ENCODE measurements at regions not wholly inside any gene's neighbourhood (a gene's known extent, or its start where the extent isn't known, plus 50 kb on each side); places are given as distances from the start of the nearest gene placed in this dataset.

GRCh38 chr12:131380220-131380964, 330.5 kb upstream of the SFSWAP start:
- 29% methylated on average over 20 of the region's 28 CpGs for WGBS (ENCODE audit: insufficient coverage)
- peak in 1 of 6 donors; percentile 51 for DNase-seq (ENCODE audit: low read depth in 4 of 6, low spot score in 6 of 6)
- Histone ChIP-seq H3K9me3 (ENCODE audit: control insufficient read depth, insufficient read depth, low read length) (no peaks in the 10 kb centered on the region), H3K4me1 (ENCODE audit: control insufficient read depth, insufficient read depth, low read length) (peaks cover 56% of the 10 kb centered on the region), H3K27me3 (ENCODE audit: control insufficient read depth, insufficient read depth, low read length) (no peaks in the 10 kb centered on the region), H3K4me3 (ENCODE audit: low read depth, low read length) (no peak overlapping the region), H3K27ac (ENCODE audit: low read depth, low read length) (peak overlapping the region; percentile 13), H3K36me3 (ENCODE audit: control insufficient read depth, insufficient read depth, low read length) (no peaks in the 10 kb centered on the region)

GRCh38 chr12:131380965-131381705, 329.8 kb upstream of the SFSWAP start:
- 50% methylated on average over 15 of the region's 27 CpGs for WGBS (ENCODE audit: insufficient coverage)
- Histone ChIP-seq H3K4me3 (ENCODE audit: low read depth, low read length) (no peak overlapping the region), H3K27me3 (ENCODE audit: control insufficient read depth, insufficient read depth, low read length) (no peaks in the 10 kb centered on the region), H3K4me1 (ENCODE audit: control insufficient read depth, insufficient read depth, low read length) (peaks cover 58% of the 10 kb centered on the region), H3K27ac (ENCODE audit: low read depth, low read length) (no peak overlapping the region), H3K9me3 (ENCODE audit: control insufficient read depth, insufficient read depth, low read length) (no peaks in the 10 kb centered on the region), H3K36me3 (ENCODE audit: control insufficient read depth, insufficient read depth, low read length) (no peaks in the 10 kb centered on the region)
- no peak for DNase-seq (ENCODE audit: low read depth in 4 of 6, low spot score in 6 of 6)

DNA sequence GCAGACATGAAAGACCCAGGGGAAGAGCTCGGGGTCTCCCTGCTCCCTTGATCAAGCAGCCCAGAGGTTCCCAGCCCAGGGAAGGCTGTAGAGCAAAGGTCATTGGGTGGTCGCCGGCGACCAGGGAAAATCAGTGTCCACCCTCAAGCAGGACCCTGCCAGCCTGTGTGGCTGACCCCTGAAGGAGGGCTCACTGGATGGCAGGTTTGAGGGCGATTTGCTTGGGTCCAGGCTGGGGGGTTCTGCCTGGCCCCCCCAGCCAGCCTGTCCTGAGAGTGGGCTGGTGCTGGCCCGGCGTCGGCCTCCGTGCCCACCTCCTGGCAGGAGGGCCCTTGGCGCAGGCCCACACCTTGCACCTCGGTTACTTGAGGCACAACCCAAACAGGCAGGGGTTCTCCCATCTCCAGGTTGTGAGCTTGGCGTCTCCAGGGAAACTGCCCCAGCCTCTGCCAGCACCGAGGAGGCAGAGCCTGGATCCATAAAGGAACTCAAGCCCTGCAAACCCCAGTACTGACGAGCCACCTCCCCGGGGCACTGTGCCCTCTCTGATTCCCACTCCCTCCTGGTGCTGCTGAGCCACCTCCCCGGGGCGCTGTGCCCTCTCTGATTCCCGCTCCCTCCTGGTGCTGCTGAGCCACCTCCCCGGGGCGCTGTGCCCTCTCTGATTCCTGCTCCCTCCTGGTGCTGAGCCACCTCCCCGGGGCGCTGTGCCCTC, 329.0 kb upstream of the SFSWAP start:
- Histone ChIP-seq H3K4me1 (ENCODE audit: control insufficient read depth, insufficient read depth, low read length) (peaks cover 64% of the 10 kb centered on the region), H3K27me3 (ENCODE audit: control insufficient read depth, insufficient read depth, low read length) (no peaks in the 10 kb centered on the region), H3K36me3 (ENCODE audit: control insufficient read depth, insufficient read depth, low read length) (no peaks in the 10 kb centered on the region), H3K9me3 (ENCODE audit: control insufficient read depth, insufficient read depth, low read length) (no peaks in the 10 kb centered on the region), H3K27ac (ENCODE audit: low read depth, low read length) (no peak overlapping the region), H3K4me3 (ENCODE audit: low read depth, low read length) (no peak overlapping the region)
- DNase-seq (ENCODE audit: low read depth in 4 of 6, low spot score in 6 of 6), result no peak
- WGBS (ENCODE audit: insufficient coverage), result 68% methylated on average over 19 of the region's 22 CpGs

- Histone ChIP-seq H3K36me3 (ENCODE audit: control insufficient read depth, insufficient read depth, low read length) (no peaks in the 10 kb centered on the region), H3K27ac (ENCODE audit: low read depth, low read length) (no peak overlapping the region), H3K9me3 (ENCODE audit: control insufficient read depth, insufficient read depth, low read length) (no peaks in the 10 kb centered on the region), H3K4me3 (ENCODE audit: low read depth, low read length) (no peak overlapping the region), H3K4me1 (ENCODE audit: control insufficient read depth, insufficient read depth, low read length) (peaks cover 77% of the 10 kb centered on the region), H3K27me3 (ENCODE audit: control insufficient read depth, insufficient read depth, low read length) (no peaks in the 10 kb centered on the region)
- DNase-seq (ENCODE audit: low read depth in 4 of 6, low spot score in 6 of 6), result no peak
- WGBS (ENCODE audit: insufficient coverage), result 92% methylated on average over 9 of the region's 9 CpGs
Observed at GRCh38 chr12:131383291-131383690, 327.6 kb upstream of the SFSWAP start.

- Histone ChIP-seq H3K9me3 (ENCODE audit: control insufficient read depth, insufficient read depth, low read length) (no peaks in the 10 kb centered on the region), H3K4me3 (ENCODE audit: low read depth, low read length) (no peak overlapping the region), H3K4me1 (ENCODE audit: control insufficient read depth, insufficient read depth, low read length) (peaks cover 75% of the 10 kb centered on the region), H3K36me3 (ENCODE audit: control insufficient read depth, insufficient read depth, low read length) (no peaks in the 10 kb centered on the region), H3K27me3 (ENCODE audit: control insufficient read depth, insufficient read depth, low read length) (no peaks in the 10 kb centered on the region), H3K27ac (ENCODE audit: low read depth, low read length) (no peak overlapping the region)
- no peak for DNase-seq (ENCODE audit: low read depth in 4 of 6, low spot score in 6 of 6)
- 70% methylated on average over 16 of the region's 21 CpGs for WGBS (ENCODE audit: insufficient coverage)
Observed at GRCh38 chr12:131383741-131384543, 326.9 kb upstream of the SFSWAP start.

GRCh38 chr12:131384544-131384855, 326.4 kb upstream of the SFSWAP start:
- Histone ChIP-seq H3K4me3 (ENCODE audit: low read depth, low read length) (no peak overlapping the region), H3K4me1 (ENCODE audit: control insufficient read depth, insufficient read depth, low read length) (peaks cover 75% of the 10 kb centered on the region), H3K9me3 (ENCODE audit: control insufficient read depth, insufficient read depth, low read length) (no peaks in the 10 kb centered on the region), H3K36me3 (ENCODE audit: control insufficient read depth, insufficient read depth, low read length) (no peaks in the 10 kb centered on the region), H3K27ac (ENCODE audit: low read depth, low read length) (no peak overlapping the region), H3K27me3 (ENCODE audit: control insufficient read depth, insufficient read depth, low read length) (no peaks in the 10 kb centered on the region)
- DNase-seq (ENCODE audit: low read depth in 4 of 6, low spot score in 6 of 6), result no peak
- 55% methylated on average over 7 of the region's 8 CpGs for WGBS (ENCODE audit: insufficient coverage)

DNA sequence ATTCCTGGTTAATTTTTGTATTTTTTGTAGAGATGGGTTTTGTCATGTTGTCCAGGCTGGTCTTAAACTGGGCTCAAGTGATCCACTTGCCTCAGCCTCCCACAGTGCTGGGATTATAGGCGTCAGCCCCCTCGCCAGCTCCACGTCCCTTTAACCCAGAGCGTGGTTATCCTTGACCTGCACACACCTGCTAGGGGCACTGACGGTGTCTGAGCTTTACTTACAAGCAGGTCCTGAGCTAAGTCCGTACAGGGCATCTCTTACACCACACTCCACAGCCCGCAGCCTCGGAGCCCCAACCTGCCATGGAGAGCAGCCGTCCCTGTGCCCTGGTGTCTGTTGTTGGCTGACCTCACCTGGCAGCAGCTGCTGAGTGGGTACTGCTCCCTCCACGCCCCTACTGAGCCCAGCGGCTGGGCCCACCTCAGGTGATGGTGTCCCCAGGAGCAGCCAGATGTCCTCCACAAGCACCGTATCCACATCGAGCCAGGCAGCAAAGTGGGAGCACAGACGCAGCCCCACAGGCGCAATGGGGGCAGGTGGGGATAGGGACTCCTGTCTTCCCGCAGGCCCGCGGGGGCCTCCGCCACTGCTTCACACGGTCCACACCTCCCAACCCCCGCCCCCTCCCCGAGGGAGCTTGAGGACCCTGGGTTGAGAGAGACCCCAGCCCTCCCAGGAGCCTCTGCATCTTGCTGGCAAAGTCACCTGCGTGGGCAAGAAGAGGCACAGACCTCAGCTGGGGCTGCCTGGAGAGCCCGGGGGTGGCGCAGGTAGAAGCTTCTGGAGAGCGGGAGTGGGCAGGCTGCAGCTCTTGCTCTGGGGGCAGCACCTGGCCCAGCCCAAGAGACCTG, 325.4 kb upstream of the SFSWAP start:
- WGBS (ENCODE audit: insufficient coverage), result 89% methylated on average over 16 of the region's 26 CpGs

GRCh38 chr12:131386167-131386521, 324.7 kb upstream of the SFSWAP start:
- Histone ChIP-seq H3K9me3 (ENCODE audit: control insufficient read depth, insufficient read depth, low read length) (no peaks in the 10 kb centered on the region), H3K27me3 (ENCODE audit: control insufficient read depth, insufficient read depth, low read length) (no peaks in the 10 kb centered on the region), H3K4me3 (ENCODE audit: low read depth, low read length) (no peak overlapping the region), H3K4me1 (ENCODE audit: control insufficient read depth, insufficient read depth, low read length) (peaks cover 75% of the 10 kb centered on the region), H3K36me3 (ENCODE audit: control insufficient read depth, insufficient read depth, low read length) (no peaks in the 10 kb centered on the region), H3K27ac (ENCODE audit: low read depth, low read length) (no peak overlapping the region)
- no peak for DNase-seq (ENCODE audit: low read depth in 4 of 6, low spot score in 6 of 6)
- WGBS (ENCODE audit: insufficient coverage), result 100% methylated on average over 1 of the region's 9 CpGs

More for the DNA sequence above, 325.4 kb upstream of the SFSWAP start:
- Histone ChIP-seq H3K27me3 (ENCODE audit: control insufficient read depth, insufficient read depth, low read length) (no peaks in the 10 kb centered on the region), H3K27ac (ENCODE audit: low read depth, low read length) (no peak overlapping the region), H3K4me1 (ENCODE audit: control insufficient read depth, insufficient read depth, low read length) (peaks cover 75% of the 10 kb centered on the region), H3K9me3 (ENCODE audit: control insufficient read depth, insufficient read depth, low read length) (no peaks in the 10 kb centered on the region), H3K4me3 (ENCODE audit: low read depth, low read length) (no peak overlapping the region), H3K36me3 (ENCODE audit: control insufficient read depth, insufficient read depth, low read length) (no peaks in the 10 kb centered on the region)
- no peak for DNase-seq (ENCODE audit: low read depth in 4 of 6, low spot score in 6 of 6)

- WGBS (ENCODE audit: insufficient coverage), result 82% methylated on average over 6 of the region's 11 CpGs
- no peaks in the 10 kb centered on the region for H3K27me3 ChIP-seq (ENCODE audit: control insufficient read depth, insufficient read depth, low read length)
- H3K4me3 ChIP-seq (ENCODE audit: low read depth, low read length), result no peak overlapping the region
- no peaks in the 10 kb centered on the region for H3K36me3 ChIP-seq (ENCODE audit: control insufficient read depth, insufficient read depth, low read length)
- H3K27ac ChIP-seq (ENCODE audit: low read depth, low read length), result no peak overlapping the region
- DNase-seq (ENCODE audit: low read depth in 4 of 6, low spot score in 6 of 6), result no peak
- H3K4me1 ChIP-seq (ENCODE audit: control insufficient read depth, insufficient read depth, low read length), result peaks cover 75% of the 10 kb centered on the region
- H3K9me3 ChIP-seq (ENCODE audit: control insufficient read depth, insufficient read depth, low read length), result no peaks in the 10 kb centered on the region
Observed at GRCh38 chr12:131386781-131387180, 324.1 kb upstream of the SFSWAP start.
